GM19452 (cell line): ENCODE measurements at regions not wholly inside any gene's neighbourhood (a gene's known extent, or its start where the extent isn't known, plus 50 kb on each side); places are given as distances from the start of the nearest gene placed in this dataset.
"Not testable (repeated sequence)": the region's sequence is repeated elsewhere in the genome, so short reads cannot be mapped to it uniquely, and the experiment has no call there.

Experiments used
- ATAC-seq: cut with Tn5 transposase; IDR thresholded peaks from one replicate; pipeline ENCODE4 v1.9.1; 2021; ENCODE audit not compliant: unreplicated experiment

GRCh38 chr9:119689879-119690278, 320.6 kb upstream of the BRINP1 start:
- no peak for ATAC-seq

GRCh38 chr9:119688547-119688946, 319.3 kb upstream of the BRINP1 start:
- no peak for ATAC-seq

GRCh38 chr9:119677811-119678505, 308.7 kb upstream of the BRINP1 start:
- no peak for ATAC-seq

GRCh38 chr9:119675951-119676350, 306.7 kb upstream of the BRINP1 start:
- no peak for ATAC-seq

- ATAC-seq, result not testable (repeated sequence)
Measured at GRCh38 chr9:119672763-119673162, 303.5 kb upstream of the BRINP1 start.

GRCh38 chr9:119667916-119668315, 298.7 kb upstream of the BRINP1 start:
- ATAC-seq, result no peak

GRCh38 chr9:119667163-119667562, 297.9 kb upstream of the BRINP1 start:
- ATAC-seq, result no peak

- ATAC-seq, result no peak
Measured at GRCh38 chr9:119662329-119662728, 293.1 kb upstream of the BRINP1 start.

- ATAC-seq, result no peak
Measured at GRCh38 chr9:119652931-119653330, 283.7 kb upstream of the BRINP1 start.

GRCh38 chr9:119649205-119649604, 280.0 kb upstream of the BRINP1 start:
- no peak for ATAC-seq

- no peak for ATAC-seq
Measured at GRCh38 chr9:119639287-119639955, 270.2 kb upstream of the BRINP1 start.

GRCh38 chr9:119634006-119634405, 264.8 kb upstream of the BRINP1 start:
- no peak for ATAC-seq

- no peak for ATAC-seq
Measured at GRCh38 chr9:119611565-119611964, 242.3 kb upstream of the BRINP1 start.

GRCh38 chr9:119609277-119609971, 240.2 kb upstream of the BRINP1 start:
- no peak for ATAC-seq

GRCh38 chr9:119601632-119602031, 232.4 kb upstream of the BRINP1 start:
- no peak for ATAC-seq

GRCh38 chr9:119597499-119597898, 228.3 kb upstream of the BRINP1 start:
- ATAC-seq, result no peak

GRCh38 chr9:119596703-119597102, 227.5 kb upstream of the BRINP1 start:
- ATAC-seq, result no peak

- no peak for ATAC-seq
Measured at GRCh38 chr9:119588874-119589744, 219.9 kb upstream of the BRINP1 start.

- ATAC-seq, result no peak
Measured at GRCh38 chr9:119577881-119578280, 208.6 kb upstream of the BRINP1 start.

- no peak for ATAC-seq
Measured at GRCh38 chr9:119559986-119560385, 190.8 kb upstream of the BRINP1 start.

GRCh38 chr9:119559056-119559455, 189.8 kb upstream of the BRINP1 start:
- no peak for ATAC-seq
